H9 (cell line): ENCODE measurements at regions not wholly inside any gene's neighbourhood (a gene's known extent, or its start where the extent isn't known, plus 50 kb on each side); places are given as distances from the start of the nearest gene placed in this dataset.

Experiments used
- DNase-seq: peaks from one replicate; pipeline ENCODE4 v3.0.0-alpha.2; 2017
- H2AFZ ChIP-seq: one replicate; pipeline ENCODE4 v1.6.1; 2013; ENCODE audit warnings: mild to moderate bottlenecking, low read length, control low read depth, moderate library complexity
- H2AK5ac ChIP-seq: 2 replicates; pipeline ENCODE4 v1.6.1; 2013; ENCODE audit warnings: low read length, control low read depth, mixed read lengths; ENCODE audit not compliant: insufficient read length
- H2BK120ac ChIP-seq: one replicate; pipeline ENCODE4 v1.6.1; 2013; ENCODE audit warnings: low read depth, mild to moderate bottlenecking, low read length, control low read depth, inconsistent platforms; ENCODE audit not compliant: poor library complexity, severe bottlenecking
- H2BK12ac ChIP-seq: 2 replicates; pipeline ENCODE4 v1.6.1; 2013; ENCODE audit warnings: low read length, control low read depth, mixed read lengths, low read depth; ENCODE audit not compliant: insufficient read length
- H2BK15ac ChIP-seq: 2 replicates; pipeline ENCODE4 v1.6.1; 2013; ENCODE audit warnings: low read depth, low read length, control low read depth
- H2BK20ac ChIP-seq: one replicate; pipeline ENCODE4 v1.6.1; 2013; ENCODE audit warnings: low read depth, mild to moderate bottlenecking, low read length, control low read depth, inconsistent platforms; ENCODE audit not compliant: poor library complexity, severe bottlenecking
- H2BK5ac ChIP-seq: 2 replicates; pipeline ENCODE4 v1.6.1; 2013; ENCODE audit warnings: low read length, control low read depth, mixed read lengths; ENCODE audit not compliant: insufficient read length
- H3K14ac ChIP-seq: 2 replicates; pipeline ENCODE4 v1.6.1; 2013; ENCODE audit warnings: low read length, control low read depth; ENCODE audit not compliant: insufficient read depth
- H3K18ac ChIP-seq: 2 replicates; pipeline ENCODE4 v1.6.1; 2013; ENCODE audit warnings: low read depth, mild to moderate bottlenecking, mixed read lengths, low read length, control low read depth; ENCODE audit not compliant: insufficient read length
- H3K23ac ChIP-seq: 2 replicates; pipeline ENCODE4 v1.6.1; 2013; ENCODE audit warnings: low read length, control low read depth, mixed read lengths, low read depth; ENCODE audit not compliant: insufficient read length
- H3K23me2 ChIP-seq: 2 replicates; pipeline ENCODE4 v1.6.1; 2013; ENCODE audit warnings: low read depth, mild to moderate bottlenecking, mixed read lengths, low read length, control low read depth; ENCODE audit not compliant: insufficient read length, poor library complexity, severe bottlenecking
- H3K27ac ChIP-seq: 2 replicates; pipeline ENCODE4 v1.5.1; 2013; ENCODE audit warnings: low read length, control low read depth, mixed read lengths, low read depth; ENCODE audit not compliant: insufficient read length
- H3K27me3 ChIP-seq: 2 replicates; pipeline ENCODE4 v1.6.1; 2013; ENCODE audit warnings: low read length, control low read depth, inconsistent platforms; ENCODE audit not compliant: insufficient read depth
- H3K4ac ChIP-seq: 2 replicates; pipeline ENCODE4 v1.6.1; 2013; ENCODE audit warnings: low read depth, mild to moderate bottlenecking, control low read depth, inconsistent platforms, low read length, moderate library complexity
- H3K4me1 ChIP-seq: 2 replicates; pipeline ENCODE4 v1.6.1; 2013; ENCODE audit warnings: low read length, control low read depth, inconsistent platforms; ENCODE audit not compliant: insufficient read depth
- H3K4me2 ChIP-seq: 2 replicates; pipeline ENCODE4 v1.6.1; 2013; ENCODE audit warnings: low read length, control low read depth, mixed read lengths; ENCODE audit not compliant: insufficient read length, insufficient read depth
- H3K56ac ChIP-seq: 2 replicates; pipeline ENCODE4 v1.6.1; 2013; ENCODE audit warnings: low read depth, mild to moderate bottlenecking, mixed read lengths, low read length, control low read depth; ENCODE audit not compliant: insufficient read length
- H3K79me1 ChIP-seq: 2 replicates; pipeline ENCODE4 v1.6.1; 2013; ENCODE audit warnings: low read depth, mild to moderate bottlenecking, moderate library complexity, low read length, control low read depth, inconsistent platforms; ENCODE audit not compliant: insufficient read depth, poor library complexity, severe bottlenecking
- H3K79me2 ChIP-seq: 2 replicates; pipeline ENCODE4 v1.6.1; 2013; ENCODE audit warnings: low read length, control low read depth, inconsistent platforms; ENCODE audit not compliant: insufficient read depth
- H3K9ac ChIP-seq: 2 replicates; pipeline ENCODE4 v1.6.1; 2013; ENCODE audit warnings: low read length, control low read depth, mixed read lengths; ENCODE audit not compliant: insufficient read length; ENCODE audit errors: extremely low read depth
- H3K9me3 ChIP-seq: one replicate; pipeline ENCODE4 v1.6.1; 2013; ENCODE audit warnings: low read depth, low read length, inconsistent platforms; ENCODE audit not compliant: control insufficient read depth
- H3T11ph ChIP-seq: one replicate; pipeline ENCODE4 v1.6.1; 2013; ENCODE audit warnings: mild to moderate bottlenecking, low read length, control low read depth, inconsistent platforms
- H4K20me1 ChIP-seq: one replicate; pipeline ENCODE4 v1.6.1; 2013; ENCODE audit not compliant: control insufficient read depth, insufficient read length, insufficient read depth
- H4K5ac ChIP-seq: 2 replicates; pipeline ENCODE4 v1.6.1; 2013; ENCODE audit warnings: low read depth, mild to moderate bottlenecking, mixed read lengths, low read length, control low read depth; ENCODE audit not compliant: insufficient read length
- H4K8ac ChIP-seq: replicated peaks from 2 replicates; pipeline ENCODE4 v1.6.1; 2013; ENCODE audit warnings: low read length, control low read depth, mixed read lengths, low read depth; ENCODE audit not compliant: insufficient read length
- H4K91ac ChIP-seq: 2 replicates; pipeline ENCODE4 v1.6.1; 2013; ENCODE audit warnings: low read depth, mild to moderate bottlenecking, moderate library complexity, mixed read lengths, low read length, control low read depth; ENCODE audit not compliant: insufficient read length
- H3K27ac Mint-ChIP-seq, 3 experiments: 2 replicates in 2 of 3; 3 replicates in 1 of 3; pipeline ENCODE4 v1.8.0; 2020 to 2021; ENCODE audit warnings: mixed read lengths in 3 of 3, mild to moderate bottlenecking in 1 of 3, moderate library complexity in 1 of 3
- H3K27me3 Mint-ChIP-seq: 2 replicates; pipeline ENCODE4 v1.8.0; 2021; ENCODE audit warnings: low read depth, mild to moderate bottlenecking, moderate library complexity, mixed read lengths
- H3K36me3 Mint-ChIP-seq, 3 experiments: 2 replicates in 2 of 3; 3 replicates in 1 of 3; pipeline ENCODE4 v1.8.0; 2020 to 2021; ENCODE audit warnings: low read depth in 3 of 3, mixed read lengths in 3 of 3; ENCODE audit not compliant: insufficient read depth in 1 of 3
- H3K4me1 Mint-ChIP-seq, 2 experiments: 2 replicates each; pipeline ENCODE4 v1.8.0; 2020; ENCODE audit warnings: mixed read lengths in 2 of 2
- H3K4me3 Mint-ChIP-seq, 2 experiments: 2 replicates in 1 of 2; 3 replicates in 1 of 2; pipeline ENCODE4 v1.8.0; 2020 to 2021; ENCODE audit warnings: mild to moderate bottlenecking in 2 of 2, mixed read lengths in 2 of 2, moderate library complexity in 1 of 2
- H3K9me3 Mint-ChIP-seq, 2 experiments: 2 replicates in 1 of 2; 3 replicates in 1 of 2; pipeline ENCODE4 v1.8.0; 2020; ENCODE audit warnings: mild to moderate bottlenecking in 2 of 2, mixed read lengths in 2 of 2, moderate library complexity in 1 of 2
- WGBS: extraction: QIAGEN DNeasy Blood & Tissue Kit; methylation state at CpG from one replicate; pipeline ENCODE4 v1.1.7; 2013; ENCODE audit warnings: missing lambda C conversion rate, low lambda C conversion rate, mixed read lengths; ENCODE audit not compliant: insufficient read length; ENCODE audit errors: extremely low coverage; 5-methylcytosine and 5-hydroxymethylcytosine counted together
- TF ChIP-seq, protein P1 (sequence below): fragments of 200-600 bp; sonication (generic); conservative IDR thresholded peaks from 3 replicates; pipeline ENCODE4 v1.8.0; 2021; ENCODE audit warnings: antibody characterized with exemption, mild to moderate bottlenecking

DNA sequence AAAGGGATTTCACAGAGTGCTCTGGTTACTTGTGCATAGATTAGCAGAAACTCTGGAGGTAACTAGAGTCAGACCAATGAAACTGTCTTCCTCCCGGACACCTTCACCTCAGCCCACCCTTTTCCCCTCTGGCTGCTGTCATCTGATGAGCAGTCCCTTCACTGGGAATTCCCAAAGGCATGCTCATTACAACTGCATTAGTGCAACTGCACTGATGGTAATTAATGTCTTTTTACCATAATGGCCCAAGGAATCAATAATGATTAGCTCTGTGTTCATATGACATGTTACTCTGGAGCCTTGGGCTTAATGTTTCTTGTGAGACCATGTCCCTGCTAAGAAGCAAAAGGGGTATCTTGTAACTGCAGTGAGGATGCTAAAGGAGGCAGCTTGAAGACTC is 304.5 kb downstream of the GRIN2B start:
- no peaks in the 10 kb centered on the region for H3K23me2 ChIP-seq
- no peak overlapping the region for H3T11ph ChIP-seq
- no peak overlapping the region for H2BK15ac ChIP-seq
- H3K79me2 ChIP-seq = no peaks in the 10 kb centered on the region
- H3K36me3 Mint-ChIP-seq = no peaks in the 10 kb centered on the region
- H3K79me1 ChIP-seq = no peaks in the 10 kb centered on the region
- no peak overlapping the region for H2BK120ac ChIP-seq
- no peak overlapping the region for H4K91ac ChIP-seq
- no peak for DNase-seq
- no peak overlapping the region for H2BK12ac ChIP-seq
- H3K9ac ChIP-seq = no peak overlapping the region
- H3K4me3 Mint-ChIP-seq = no peak overlapping the region
- TF ChIP-seq, protein P1, sequence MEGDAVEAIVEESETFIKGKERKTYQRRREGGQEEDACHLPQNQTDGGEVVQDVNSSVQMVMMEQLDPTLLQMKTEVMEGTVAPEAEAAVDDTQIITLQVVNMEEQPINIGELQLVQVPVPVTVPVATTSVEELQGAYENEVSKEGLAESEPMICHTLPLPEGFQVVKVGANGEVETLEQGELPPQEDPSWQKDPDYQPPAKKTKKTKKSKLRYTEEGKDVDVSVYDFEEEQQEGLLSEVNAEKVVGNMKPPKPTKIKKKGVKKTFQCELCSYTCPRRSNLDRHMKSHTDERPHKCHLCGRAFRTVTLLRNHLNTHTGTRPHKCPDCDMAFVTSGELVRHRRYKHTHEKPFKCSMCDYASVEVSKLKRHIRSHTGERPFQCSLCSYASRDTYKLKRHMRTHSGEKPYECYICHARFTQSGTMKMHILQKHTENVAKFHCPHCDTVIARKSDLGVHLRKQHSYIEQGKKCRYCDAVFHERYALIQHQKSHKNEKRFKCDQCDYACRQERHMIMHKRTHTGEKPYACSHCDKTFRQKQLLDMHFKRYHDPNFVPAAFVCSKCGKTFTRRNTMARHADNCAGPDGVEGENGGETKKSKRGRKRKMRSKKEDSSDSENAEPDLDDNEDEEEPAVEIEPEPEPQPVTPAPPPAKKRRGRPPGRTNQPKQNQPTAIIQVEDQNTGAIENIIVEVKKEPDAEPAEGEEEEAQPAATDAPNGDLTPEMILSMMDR = no peak
- H4K20me1 ChIP-seq = no peaks in the 10 kb centered on the region
- H2BK5ac ChIP-seq = no peak overlapping the region
- no peak overlapping the region for H3K4me2 ChIP-seq
- no peaks in the 10 kb centered on the region for H3K27me3 ChIP-seq
- H3K27me3 Mint-ChIP-seq = peaks cover 4% of the 10 kb centered on the region; the same call in 1 of the 2 replicates
- no peak overlapping the region for H3K27ac Mint-ChIP-seq
- no peaks in the 10 kb centered on the region for H3K4me1 ChIP-seq
- H2AFZ ChIP-seq = no peak overlapping the region
- H3K4me1 Mint-ChIP-seq = no peaks in the 10 kb centered on the region
- no peak overlapping the region for H2AK5ac ChIP-seq
- H3K27ac ChIP-seq = no peak overlapping the region
- H3K14ac ChIP-seq = no peak overlapping the region
- no peaks in the 10 kb centered on the region for H3K9me3 Mint-ChIP-seq
- no peak overlapping the region for H2BK20ac ChIP-seq
- no peak overlapping the region for H3K18ac ChIP-seq
- H3K9me3 ChIP-seq = no peaks in the 10 kb centered on the region
- no peak overlapping the region for H3K23ac ChIP-seq
- WGBS = no CpG with 5 or more reads among the region's 1 CpG
- no peak overlapping the region for H3K4ac ChIP-seq
- H4K5ac ChIP-seq = no peak overlapping the region
- H4K8ac ChIP-seq = no peak overlapping the region
- H3K56ac ChIP-seq = no peak overlapping the region
